ENCODE measurements at regions not wholly inside any gene's neighbourhood (a gene's known extent, or its start where the extent isn't known, plus 50 kb on each side); places are given as distances from the start of the nearest gene placed in this dataset.

- TF ChIP-seq CTCF (IDR thresholded peaks at IDR 0.05; ENCODE audit: control extremely low read depth, extremely low read depth, low read depth, missing control alignments): no peak
- POLR2A ChIA-PET: no interaction called here
- DNase-seq (ENCODE audit: extremely low spot score): no peak
- CTCF ChIA-PET: interaction anchor here (0.8 kb wide), 1 partner anchor 30 kb away, joined by 4 read pairs; no protein-coding TSS in a partner anchor
Measured at GRCh38 chr20:39904476-39905112, 784.4 kb downstream of the MAFB start.

GRCh38 chr20:39903806-39904465, 785.1 kb downstream of the MAFB start:
- DNase-seq (ENCODE audit: extremely low spot score): no peak
- CTCF ChIA-PET: no interaction called here
- no peak for TF ChIP-seq CTCF (IDR thresholded peaks at IDR 0.05; ENCODE audit: control extremely low read depth, extremely low read depth, low read depth, missing control alignments)
- POLR2A ChIA-PET: no interaction called here

DNA sequence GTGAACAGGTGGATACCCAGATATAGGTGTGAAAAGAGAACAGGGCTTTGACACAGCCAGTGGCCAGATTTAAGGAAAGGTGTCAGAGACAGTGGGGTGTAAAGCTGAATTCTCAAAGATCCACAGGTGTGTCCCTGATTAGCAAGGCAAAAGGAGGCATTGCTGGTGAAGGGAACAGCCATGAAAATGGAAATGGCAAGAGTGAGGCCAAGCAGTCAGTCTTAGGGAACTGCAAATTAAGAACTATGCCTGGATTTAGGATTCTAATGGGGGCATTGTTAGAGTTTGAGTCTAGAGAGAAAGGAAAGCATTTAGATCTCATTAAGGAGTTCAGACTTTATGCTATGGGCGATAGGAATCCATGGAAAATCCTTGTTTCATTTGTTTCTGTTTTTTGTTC, 789.2 kb downstream of the MAFB start:
- ChIA-PET POLR2A (no interaction called here), CTCF (interaction anchor here (1.0 kb wide), 1 partner anchor 12 kb away, joined by 3 read pairs; no protein-coding TSS in a partner anchor)
- TF ChIP-seq CTCF (IDR thresholded peaks at IDR 0.05; ENCODE audit: control extremely low read depth, extremely low read depth, low read depth, missing control alignments): no peak
- DNase-seq (ENCODE audit: extremely low spot score): no peak

- ChIA-PET POLR2A (no interaction called here), CTCF (no interaction called here)
- TF ChIP-seq CTCF (IDR thresholded peaks at IDR 0.05; ENCODE audit: control extremely low read depth, extremely low read depth, low read depth, missing control alignments): no peak
- DNase-seq (ENCODE audit: extremely low spot score): no peak
Measured at GRCh38 chr20:39898467-39898852, 790.6 kb downstream of the MAFB start.

GRCh38 chr20:39897781-39898466, 791.1 kb downstream of the MAFB start:
- DNase-seq (ENCODE audit: extremely low spot score): no peak
- ChIA-PET CTCF (no interaction called here), POLR2A (no interaction called here)
- no peak for TF ChIP-seq CTCF (IDR thresholded peaks at IDR 0.05; ENCODE audit: control extremely low read depth, extremely low read depth, low read depth, missing control alignments)

- CTCF ChIA-PET: no interaction called here
- POLR2A ChIA-PET: no interaction called here
- no peak for DNase-seq (ENCODE audit: extremely low spot score)
Measured at GRCh38 chr20:39897058-39897457, 792.0 kb downstream of the MAFB start.

More at GRCh38 chr20:39897058-39897457, 792.0 kb downstream of the MAFB start:
- TF ChIP-seq CTCF (IDR thresholded peaks at IDR 0.05; ENCODE audit: control extremely low read depth, extremely low read depth, low read depth, missing control alignments): no peak

Measured in GM10248 (cell line).